HL-60 (cell line): ENCODE measurements at regions not wholly inside any gene's neighbourhood (a gene's known extent, or its start where the extent isn't known, plus 50 kb on each side); places are given as distances from the start of the nearest gene placed in this dataset.

Experiments
- DNase-seq, 2 experiments: peaks; one replicate each; pipeline ENCODE4 v3.0.0-alpha.2; 2010 to 2020; ENCODE audit warnings: low read depth in 1 of 2, low spot score in 1 of 2
- H3K27ac ChIP-seq: fragments of 250-450 bp; sonication (Bioruptor Pico); replicated peaks from 2 replicates; pipeline ENCODE4 v1.5.1; 2020; ENCODE audit warnings: mild to moderate bottlenecking, moderate library complexity
- H3K27me3 ChIP-seq: fragments of 250-450 bp; sonication (Bioruptor Pico); 2 replicates; pipeline ENCODE4 v1.5.1; 2021; ENCODE audit warnings: mild to moderate bottlenecking, moderate library complexity; ENCODE audit not compliant: insufficient read depth, poor library complexity, severe bottlenecking
- H3K4me3 ChIP-seq: replicated peaks from 2 replicates; pipeline ENCODE4 v1.5.1; 2011; ENCODE audit warnings: mild to moderate bottlenecking, control low read depth, low read length; ENCODE audit not compliant: insufficient read depth
- CTCF ChIP-seq: IDR thresholded peaks from one replicate; pipeline ENCODE4 v1.5.1; 2011; ENCODE audit warnings: low read length, control low read depth, inconsistent platforms; ENCODE audit not compliant: insufficient read depth
- GABPA ChIP-seq: IDR thresholded peaks from 2 replicates; pipeline ENCODE4 v1.6.1; 2012; ENCODE audit warnings: low read depth
- POLR2AphosphoS5 ChIP-seq: IDR thresholded peaks from 2 replicates; pipeline ENCODE4 v1.6.1; 2012; ENCODE audit warnings: low read depth
- REST ChIP-seq: IDR thresholded peaks from 2 replicates; pipeline ENCODE4 v1.6.1; 2012; ENCODE audit warnings: low read depth; ENCODE audit not compliant: insufficient replicate concordance
- SPI1 ChIP-seq: IDR thresholded peaks from 2 replicates; pipeline ENCODE4 v1.6.1; 2012; ENCODE audit warnings: low read depth, mild to moderate bottlenecking, borderline replicate concordance

GRCh38 chr9:100927763-100928162 is 100.8 kb upstream of the PLPPR1 start:
- DNase-seq, result no peak
- no peak for TF ChIP-seq REST
- no peak for TF ChIP-seq CTCF
- TF ChIP-seq GABPA, result no peak
- Histone ChIP-seq H3K4me3 (no peak overlapping the region), H3K27ac (no peak overlapping the region), H3K27me3 (no peaks in the 10 kb centered on the region)

GRCh38 chr9:100933656-100934055 is 94.9 kb upstream of the PLPPR1 start:
- TF ChIP-seq POLR2AphosphoS5 (no peak), SPI1 (no peak), CTCF (no peak), GABPA (no peak), REST (no peak)
- H3K27ac ChIP-seq, result no peak overlapping the region
- no peak for DNase-seq

GRCh38 chr9:100937382-100937781 is 91.1 kb upstream of the PLPPR1 start:
- Histone ChIP-seq H3K4me3 (no peak overlapping the region), H3K27me3 (no peaks in the 10 kb centered on the region), H3K27ac (no peak overlapping the region)
- no peak for DNase-seq
- TF ChIP-seq GABPA, result no peak

More at GRCh38 chr9:100933656-100934055, 94.9 kb upstream of the PLPPR1 start:
- Histone ChIP-seq H3K27me3 (no peaks in the 10 kb centered on the region), H3K4me3 (no peak overlapping the region)

- DNase-seq, result no peak
- no peak overlapping the region for H3K27ac ChIP-seq
- no peaks in the 10 kb centered on the region for H3K27me3 ChIP-seq
- no peak for TF ChIP-seq CTCF
- no peak for TF ChIP-seq GABPA
- TF ChIP-seq REST, result no peak
- TF ChIP-seq POLR2AphosphoS5, result no peak
- no peak for TF ChIP-seq SPI1
- H3K4me3 ChIP-seq, result no peak overlapping the region
Measured at GRCh38 chr9:100938507-100938906, 90.0 kb upstream of the PLPPR1 start.
